ENCODE measurements at regions not wholly inside any gene's neighbourhood (a gene's known extent, or its start where the extent isn't known, plus 50 kb on each side); places are given as distances from the start of the nearest gene placed in this dataset.

DNA sequence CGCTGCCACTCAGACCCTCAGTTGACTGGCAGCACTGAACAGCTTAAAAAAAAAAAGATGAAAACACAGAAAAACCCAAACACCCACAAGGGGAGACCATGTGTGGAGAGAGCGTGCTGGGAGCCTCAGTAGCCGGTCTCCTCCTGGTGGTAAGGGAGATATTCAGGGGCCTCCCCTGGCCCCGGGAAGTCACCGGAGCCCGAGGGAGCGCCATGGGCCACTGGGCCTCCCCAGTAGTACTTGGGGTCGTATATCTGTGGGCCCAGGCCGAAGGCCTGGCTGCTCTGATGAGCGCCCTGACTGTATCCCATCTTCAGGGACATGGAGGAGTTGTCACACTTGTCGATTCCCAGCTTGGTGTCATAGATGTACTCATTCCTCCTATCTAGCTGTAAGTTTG, 145.7 kb upstream of the TEKT4 start:
- TF ChIP-seq ZIC2 (tag by site-specific recombination; IDR thresholded peaks at IDR 0.05) (no peak), ZNF426 (tag by site-specific recombination; IDR thresholded peaks at IDR 0.05) (no peak), ZNF561 (tag by site-specific recombination; IDR thresholded peaks at IDR 0.05; ENCODE audit: borderline replicate concordance) (no peak), ZNF16 (tag by site-specific recombination; IDR thresholded peaks at IDR 0.05; ENCODE audit: low read depth) (no peak), YY1 (tag by site-specific recombination; IDR thresholded peaks at IDR 0.05) (no peak), ZNF10 (tag by site-specific recombination; IDR thresholded peaks at IDR 0.05) (no peak)
- TF ChIP-seq, protein P1, sequence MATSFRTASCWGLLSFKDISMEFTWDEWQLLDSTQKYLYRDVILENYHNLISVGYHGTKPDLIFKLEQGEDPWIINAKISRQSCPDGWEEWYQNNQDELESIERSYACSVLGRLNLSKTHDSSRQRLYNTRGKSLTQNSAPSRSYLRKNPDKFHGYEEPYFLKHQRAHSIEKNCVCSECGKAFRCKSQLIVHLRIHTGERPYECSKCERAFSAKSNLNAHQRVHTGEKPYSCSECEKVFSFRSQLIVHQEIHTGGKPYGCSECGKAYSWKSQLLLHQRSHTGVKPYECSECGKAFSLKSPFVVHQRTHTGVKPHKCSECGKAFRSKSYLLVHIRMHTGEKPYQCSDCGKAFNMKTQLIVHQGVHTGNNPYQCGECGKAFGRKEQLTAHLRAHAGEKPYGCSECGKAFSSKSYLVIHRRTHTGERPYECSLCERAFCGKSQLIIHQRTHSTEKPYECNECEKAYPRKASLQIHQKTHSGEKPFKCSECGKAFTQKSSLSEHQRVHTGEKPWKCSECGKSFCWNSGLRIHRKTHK (tag by site-specific recombination; IDR thresholded peaks at IDR 0.05), result no peak
- TF ChIP-seq, protein P2, sequence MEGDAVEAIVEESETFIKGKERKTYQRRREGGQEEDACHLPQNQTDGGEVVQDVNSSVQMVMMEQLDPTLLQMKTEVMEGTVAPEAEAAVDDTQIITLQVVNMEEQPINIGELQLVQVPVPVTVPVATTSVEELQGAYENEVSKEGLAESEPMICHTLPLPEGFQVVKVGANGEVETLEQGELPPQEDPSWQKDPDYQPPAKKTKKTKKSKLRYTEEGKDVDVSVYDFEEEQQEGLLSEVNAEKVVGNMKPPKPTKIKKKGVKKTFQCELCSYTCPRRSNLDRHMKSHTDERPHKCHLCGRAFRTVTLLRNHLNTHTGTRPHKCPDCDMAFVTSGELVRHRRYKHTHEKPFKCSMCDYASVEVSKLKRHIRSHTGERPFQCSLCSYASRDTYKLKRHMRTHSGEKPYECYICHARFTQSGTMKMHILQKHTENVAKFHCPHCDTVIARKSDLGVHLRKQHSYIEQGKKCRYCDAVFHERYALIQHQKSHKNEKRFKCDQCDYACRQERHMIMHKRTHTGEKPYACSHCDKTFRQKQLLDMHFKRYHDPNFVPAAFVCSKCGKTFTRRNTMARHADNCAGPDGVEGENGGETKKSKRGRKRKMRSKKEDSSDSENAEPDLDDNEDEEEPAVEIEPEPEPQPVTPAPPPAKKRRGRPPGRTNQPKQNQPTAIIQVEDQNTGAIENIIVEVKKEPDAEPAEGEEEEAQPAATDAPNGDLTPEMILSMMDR (tag by site-specific recombination; IDR thresholded peaks at IDR 0.05), result no peak
- TF ChIP-seq, protein P3, sequence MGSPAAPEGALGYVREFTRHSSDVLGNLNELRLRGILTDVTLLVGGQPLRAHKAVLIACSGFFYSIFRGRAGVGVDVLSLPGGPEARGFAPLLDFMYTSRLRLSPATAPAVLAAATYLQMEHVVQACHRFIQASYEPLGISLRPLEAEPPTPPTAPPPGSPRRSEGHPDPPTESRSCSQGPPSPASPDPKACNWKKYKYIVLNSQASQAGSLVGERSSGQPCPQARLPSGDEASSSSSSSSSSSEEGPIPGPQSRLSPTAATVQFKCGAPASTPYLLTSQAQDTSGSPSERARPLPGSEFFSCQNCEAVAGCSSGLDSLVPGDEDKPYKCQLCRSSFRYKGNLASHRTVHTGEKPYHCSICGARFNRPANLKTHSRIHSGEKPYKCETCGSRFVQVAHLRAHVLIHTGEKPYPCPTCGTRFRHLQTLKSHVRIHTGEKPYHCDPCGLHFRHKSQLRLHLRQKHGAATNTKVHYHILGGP (tag by site-specific recombination; IDR thresholded peaks at IDR 0.05), result no peak
- TF ChIP-seq, protein P4, sequence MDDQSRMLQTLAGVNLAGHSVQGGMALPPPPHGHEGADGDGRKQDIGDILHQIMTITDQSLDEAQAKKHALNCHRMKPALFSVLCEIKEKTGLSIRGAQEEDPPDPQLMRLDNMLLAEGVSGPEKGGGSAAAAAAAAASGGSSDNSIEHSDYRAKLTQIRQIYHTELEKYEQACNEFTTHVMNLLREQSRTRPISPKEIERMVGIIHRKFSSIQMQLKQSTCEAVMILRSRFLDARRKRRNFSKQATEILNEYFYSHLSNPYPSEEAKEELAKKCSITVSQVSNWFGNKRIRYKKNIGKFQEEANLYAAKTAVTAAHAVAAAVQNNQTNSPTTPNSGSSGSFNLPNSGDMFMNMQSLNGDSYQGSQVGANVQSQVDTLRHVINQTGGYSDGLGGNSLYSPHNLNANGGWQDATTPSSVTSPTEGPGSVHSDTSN (CRISPR knock-in tag; IDR thresholded peaks at IDR 0.05), result no peak

All from HEK293 (cell line).